Transverse colon (tissue), 4 donors: ENCODE measurements at regions not wholly inside any gene's neighbourhood (a gene's known extent, or its start where the extent isn't known, plus 50 kb on each side); places are given as distances from the start of the nearest gene placed in this dataset.

ENCODE experiments used
- POLR2AphosphoS5 ChIP-seq, 3 donors: sonication (generic); formaldehyde crosslinking; IDR thresholded peaks; one replicate each; pipeline ENCODE4 v1.6.1; 2016; ENCODE audit warnings: antibody characterized with exemption in 3 of 3
- TF ChIP-seq, protein P1 (sequence below), 5 experiments: fragments of 200-600 bp in 3 of 5; fragments of 450-650 bp in 2 of 5; sonication (generic) in 3 of 5; IDR thresholded peaks; 1 replicate in 2 of 5; 2 replicates in 3 of 5; pipeline ENCODE4 v1.5.1; 2016 to 2017; ENCODE audit warnings: antibody characterized with exemption in 5 of 5, inconsistent platforms in 3 of 5, mild to moderate bottlenecking in 2 of 5, moderate library complexity in 1 of 5

DNA sequence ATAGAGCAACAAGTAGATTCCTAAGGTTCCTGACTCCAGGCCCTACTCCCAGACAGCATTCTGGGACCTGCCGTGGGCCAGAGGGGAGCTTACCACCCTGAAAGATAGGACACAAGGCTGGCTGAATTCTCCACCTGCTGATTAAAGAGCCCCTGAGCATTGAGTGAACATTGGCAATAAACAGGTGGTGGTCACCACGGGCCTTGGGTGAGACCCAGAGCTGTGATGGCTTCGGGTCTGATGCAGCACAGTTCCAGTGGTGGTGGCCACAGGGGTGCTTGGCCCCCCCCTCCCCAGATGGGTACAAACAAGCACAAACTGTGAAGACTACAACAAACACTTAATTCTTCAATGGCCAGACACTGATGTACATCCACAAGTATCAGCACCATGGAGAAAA, 444.6 kb downstream of the GASK1B start:
- TF ChIP-seq, protein P1, sequence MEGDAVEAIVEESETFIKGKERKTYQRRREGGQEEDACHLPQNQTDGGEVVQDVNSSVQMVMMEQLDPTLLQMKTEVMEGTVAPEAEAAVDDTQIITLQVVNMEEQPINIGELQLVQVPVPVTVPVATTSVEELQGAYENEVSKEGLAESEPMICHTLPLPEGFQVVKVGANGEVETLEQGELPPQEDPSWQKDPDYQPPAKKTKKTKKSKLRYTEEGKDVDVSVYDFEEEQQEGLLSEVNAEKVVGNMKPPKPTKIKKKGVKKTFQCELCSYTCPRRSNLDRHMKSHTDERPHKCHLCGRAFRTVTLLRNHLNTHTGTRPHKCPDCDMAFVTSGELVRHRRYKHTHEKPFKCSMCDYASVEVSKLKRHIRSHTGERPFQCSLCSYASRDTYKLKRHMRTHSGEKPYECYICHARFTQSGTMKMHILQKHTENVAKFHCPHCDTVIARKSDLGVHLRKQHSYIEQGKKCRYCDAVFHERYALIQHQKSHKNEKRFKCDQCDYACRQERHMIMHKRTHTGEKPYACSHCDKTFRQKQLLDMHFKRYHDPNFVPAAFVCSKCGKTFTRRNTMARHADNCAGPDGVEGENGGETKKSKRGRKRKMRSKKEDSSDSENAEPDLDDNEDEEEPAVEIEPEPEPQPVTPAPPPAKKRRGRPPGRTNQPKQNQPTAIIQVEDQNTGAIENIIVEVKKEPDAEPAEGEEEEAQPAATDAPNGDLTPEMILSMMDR (IDR thresholded peaks at IDR 0.05), result no peak
- no peak for TF ChIP-seq POLR2AphosphoS5 (IDR thresholded peaks at IDR 0.05)
